Activated CD8-positive, alpha-beta T cell treated with anti-CD3 and anti-CD28 coated beads for 36 hours (primary cell): ENCODE measurements at regions not wholly inside any gene's neighbourhood (a gene's known extent, or its start where the extent isn't known, plus 50 kb on each side); places are given as distances from the start of the nearest gene placed in this dataset.
A peak's percentile ranks its signal among the peaks of the same experiment; 100 is the strongest.
"Not testable (repeated sequence)": the region's sequence is repeated elsewhere in the genome, so short reads cannot be mapped to it uniquely, and the experiment has no call there.

Source experiments
- ATAC-seq: fragments of 200-7000 bp; cut with Tn5 transposase; one replicate; pipeline ENCODE4 v1.10.0; 2021; ENCODE audit warnings: mild to moderate bottlenecking, moderate library complexity
- CTCF ChIA-PET: fragments of 350-600 bp; sonication (Branson Sonifier 250); formaldehyde crosslinking; loops from one replicate; lab custom pipeline; 2021; ENCODE audit warnings: antibody characterized with exemption; lab: Charles Lee
- POLR2A ChIA-PET: fragments of 350-600 bp; sonication (Branson Sonifier 250); formaldehyde crosslinking; loops from one replicate; lab custom pipeline; 2021; ENCODE audit warnings: antibody characterized with exemption; lab: Charles Lee
- DNase-seq: peaks from one replicate; pipeline ENCODE4 v3.0.0-alpha.2; 2020
- H3K27ac Mint-ChIP-seq: one replicate; pipeline ENCODE4 v1.8.0; 2021; ENCODE audit warnings: mild to moderate bottlenecking, mixed read lengths
- H3K27me3 Mint-ChIP-seq: one replicate; pipeline ENCODE4 v1.8.0; 2021; ENCODE audit warnings: mixed read lengths
- H3K36me3 Mint-ChIP-seq: one replicate; pipeline ENCODE4 v1.8.0; 2021; ENCODE audit warnings: low read depth, mixed read lengths
- H3K4me1 Mint-ChIP-seq: one replicate; pipeline ENCODE4 v1.8.0; 2021; ENCODE audit warnings: low read depth, mixed read lengths
- H3K4me3 Mint-ChIP-seq: one replicate; pipeline ENCODE4 v1.8.0; 2021; ENCODE audit warnings: mild to moderate bottlenecking, moderate library complexity, mixed read lengths
- H3K9me3 Mint-ChIP-seq: one replicate; pipeline ENCODE4 v1.8.0; 2021; ENCODE audit warnings: mixed read lengths
- intact Hi-C: fragments of 100-400 bp; cut with micrococcal nuclease; formaldehyde crosslinking; loops from one replicate; pipeline ENCODE4 v1.10.0; 2022

- H3K27ac Mint-ChIP-seq: not testable (repeated sequence)
These were observed 692.4 kb upstream of the DEFB115 start for GRCh38 chr20:30565086-30565485.

GRCh38 chr20:30569867-30570266, 687.6 kb upstream of the DEFB115 start:
- intact Hi-C loops, H3K27me3 Mint-ChIP-seq, CTCF ChIA-PET, POLR2A ChIA-PET, H3K4me1 Mint-ChIP-seq, DNase-seq, H3K27ac Mint-ChIP-seq, H3K4me3 Mint-ChIP-seq, H3K9me3 Mint-ChIP-seq, H3K36me3 Mint-ChIP-seq, ATAC-seq: not testable (repeated sequence)

More at GRCh38 chr20:30565086-30565485, 692.4 kb upstream of the DEFB115 start:
- H3K27me3 Mint-ChIP-seq, intact Hi-C loops, POLR2A ChIA-PET, DNase-seq, H3K4me3 Mint-ChIP-seq, H3K4me1 Mint-ChIP-seq, H3K36me3 Mint-ChIP-seq, CTCF ChIA-PET, H3K9me3 Mint-ChIP-seq, ATAC-seq: not testable (repeated sequence)

GRCh38 chr20:30570622-30571021, 686.8 kb upstream of the DEFB115 start:
- CTCF ChIA-PET, H3K4me3 Mint-ChIP-seq, DNase-seq, H3K27me3 Mint-ChIP-seq, H3K27ac Mint-ChIP-seq, ATAC-seq, H3K36me3 Mint-ChIP-seq, H3K9me3 Mint-ChIP-seq, POLR2A ChIA-PET, intact Hi-C loops, H3K4me1 Mint-ChIP-seq: not testable (repeated sequence)

GRCh38 chr20:30574337-30574736, 683.1 kb upstream of the DEFB115 start:
- CTCF ChIA-PET, ATAC-seq: not testable (repeated sequence)

GRCh38 chr20:30579069-30579468, 678.4 kb upstream of the DEFB115 start:
- ATAC-seq, H3K4me1 Mint-ChIP-seq, CTCF ChIA-PET, H3K27ac Mint-ChIP-seq, intact Hi-C loops, H3K4me3 Mint-ChIP-seq, H3K9me3 Mint-ChIP-seq, H3K27me3 Mint-ChIP-seq, H3K36me3 Mint-ChIP-seq, POLR2A ChIA-PET, DNase-seq: not testable (repeated sequence)

More at GRCh38 chr20:30574337-30574736, 683.1 kb upstream of the DEFB115 start:
- H3K27ac Mint-ChIP-seq, POLR2A ChIA-PET, H3K4me3 Mint-ChIP-seq, H3K9me3 Mint-ChIP-seq, intact Hi-C loops, DNase-seq, H3K36me3 Mint-ChIP-seq, H3K4me1 Mint-ChIP-seq, H3K27me3 Mint-ChIP-seq: not testable (repeated sequence)

- CTCF ChIA-PET, H3K4me3 Mint-ChIP-seq, H3K36me3 Mint-ChIP-seq: not testable (repeated sequence)
These were observed 677.5 kb upstream of the DEFB115 start for GRCh38 chr20:30579824-30580438.

GRCh38 chr20:30581839-30582238, 675.6 kb upstream of the DEFB115 start:
- POLR2A ChIA-PET, ATAC-seq, H3K4me1 Mint-ChIP-seq, H3K36me3 Mint-ChIP-seq, H3K4me3 Mint-ChIP-seq, H3K27ac Mint-ChIP-seq, CTCF ChIA-PET, H3K9me3 Mint-ChIP-seq, intact Hi-C loops, DNase-seq, H3K27me3 Mint-ChIP-seq: not testable (repeated sequence)

More at GRCh38 chr20:30579824-30580438, 677.5 kb upstream of the DEFB115 start:
- ATAC-seq, H3K9me3 Mint-ChIP-seq, H3K27ac Mint-ChIP-seq, DNase-seq, H3K27me3 Mint-ChIP-seq, intact Hi-C loops, POLR2A ChIA-PET, H3K4me1 Mint-ChIP-seq: not testable (repeated sequence)

- H3K27me3 Mint-ChIP-seq: not testable (repeated sequence)
These were observed 673.1 kb upstream of the DEFB115 start for GRCh38 chr20:30584403-30584802.

GRCh38 chr20:30585244-30585796, 672.1 kb upstream of the DEFB115 start:
- H3K27me3 Mint-ChIP-seq, POLR2A ChIA-PET, H3K4me3 Mint-ChIP-seq, H3K27ac Mint-ChIP-seq, H3K9me3 Mint-ChIP-seq, CTCF ChIA-PET, H3K4me1 Mint-ChIP-seq, intact Hi-C loops, H3K36me3 Mint-ChIP-seq: not testable (repeated sequence)
- DNase-seq (peak; percentile 17), ATAC-seq (peak; percentile 47)

More at GRCh38 chr20:30584403-30584802, 673.1 kb upstream of the DEFB115 start:
- H3K36me3 Mint-ChIP-seq, H3K27ac Mint-ChIP-seq, intact Hi-C loops, DNase-seq, CTCF ChIA-PET, H3K4me1 Mint-ChIP-seq, H3K4me3 Mint-ChIP-seq, ATAC-seq, H3K9me3 Mint-ChIP-seq, POLR2A ChIA-PET: not testable (repeated sequence)

GRCh38 chr20:30586178-30586577, 671.3 kb upstream of the DEFB115 start:
- ATAC-seq, H3K36me3 Mint-ChIP-seq: not testable (repeated sequence)

More at GRCh38 chr20:30586178-30586577, 671.3 kb upstream of the DEFB115 start:
- H3K4me1 Mint-ChIP-seq, intact Hi-C loops, H3K27ac Mint-ChIP-seq, DNase-seq, H3K4me3 Mint-ChIP-seq, H3K27me3 Mint-ChIP-seq, H3K9me3 Mint-ChIP-seq, POLR2A ChIA-PET, CTCF ChIA-PET: not testable (repeated sequence)
